Breast epithelium (tissue), 4 donors: ENCODE measurements at regions not wholly inside any gene's neighbourhood (a gene's known extent, or its start where the extent isn't known, plus 50 kb on each side); places are given as distances from the start of the nearest gene placed in this dataset.

Experiments used
- DNase-seq, 2 donors: peaks; one replicate each; pipeline ENCODE4 v3.0.0-alpha.2; 2019; ENCODE audit warnings: low spot score in 2 of 2
- H3K27ac ChIP-seq, 2 donors: fragments of 200-600 bp; sonication (generic) in 1 of 2; one replicate each; pipeline ENCODE4 v1.5.1; 2016 to 2019; ENCODE audit warnings: mild to moderate bottlenecking in 1 of 2
- H3K27me3 ChIP-seq, 2 donors: fragments of 200-600 bp; sonication (generic) in 1 of 2; one replicate each; pipeline versions ENCODE4 v1.5.1 to v1.6.0; 2017 to 2019; ENCODE audit warnings: control low read depth in 1 of 2, mild to moderate bottlenecking in 1 of 2
- H3K36me3 ChIP-seq: fragments of 200-600 bp; one replicate; pipeline ENCODE4 v1.5.1; 2019
- H3K4me1 ChIP-seq, 2 donors: fragments of 200-600 bp; sonication (generic); one replicate each; pipeline ENCODE4 v1.5.1; 2016 to 2019; ENCODE audit warnings: control low read depth in 1 of 2
- H3K4me3 ChIP-seq, 3 donors: fragments of 200-600 bp; sonication (generic); 1 replicate in 2 of 3; 2 replicates in 1 of 3; pipeline ENCODE4 v1.5.1; 2016 to 2019; ENCODE audit warnings: mild to moderate bottlenecking in 3 of 3, moderate library complexity in 2 of 3
- H3K9me3 ChIP-seq, 2 donors: fragments of 200-600 bp; sonication (generic) in 1 of 2; one replicate each; pipeline ENCODE4 v1.5.1; 2016 to 2019; ENCODE audit warnings: control low read depth in 1 of 2
- CTCF ChIP-seq, 3 donors: fragments of 450-650 bp; IDR thresholded peaks; one replicate each; pipeline ENCODE4 v1.5.1; 2016 to 2017; ENCODE audit warnings: antibody characterized with exemption in 3 of 3, mild to moderate bottlenecking in 3 of 3, moderate library complexity in 3 of 3
- POLR2A ChIP-seq: fragments of 450-650 bp; IDR thresholded peaks from one replicate; pipeline ENCODE4 v1.6.1; 2016; ENCODE audit warnings: antibody characterized with exemption, mild to moderate bottlenecking, moderate library complexity
- POLR2AphosphoS5 ChIP-seq, 3 donors: sonication (generic); formaldehyde crosslinking; IDR thresholded peaks; one replicate each; pipeline ENCODE4 v1.6.1; 2017; ENCODE audit warnings: antibody characterized with exemption in 3 of 3
- intact Hi-C: fragments of 100-400 bp; cut with DNase I; formaldehyde crosslinking; loops from one replicate; pipeline ENCODE4 v1.15.1; 2023; ENCODE audit warnings: low total_unique reads

- H3K36me3 ChIP-seq, result no peaks in the 10 kb centered on the region
- H3K9me3 ChIP-seq, result peaks cover 0 to 4% of the 10 kb centered on the region in 2 donors
- no peak overlapping the region for H3K27ac ChIP-seq
- H3K4me3 ChIP-seq, result no peak overlapping the region
- H3K27me3 ChIP-seq, result peaks cover 0 to 4% of the 10 kb centered on the region in 2 donors
- no peak for TF ChIP-seq POLR2AphosphoS5 (IDR thresholded peaks at IDR 0.05)
- TF ChIP-seq CTCF (IDR thresholded peaks at IDR 0.05), result no peak
- TF ChIP-seq POLR2A, result no peak
- no peaks in the 10 kb centered on the region for H3K4me1 ChIP-seq
- intact Hi-C loops, result no loop called here
- peak in 1 of 2 donors; percentile 16 for DNase-seq
These were observed 101.6 kb downstream of the DLL1 start for GRCh38 chr6:170189236-170189635.

- H3K27ac ChIP-seq, result no peak overlapping the region
- H3K9me3 ChIP-seq, result no peaks in the 10 kb centered on the region
- H3K36me3 ChIP-seq, result no peaks in the 10 kb centered on the region
- DNase-seq, result peak in 1 of 2 donors; percentile 58
- TF ChIP-seq POLR2AphosphoS5 (IDR thresholded peaks at IDR 0.05), result no peak
- peaks cover 0 to 4% of the 10 kb centered on the region in 2 donors for H3K27me3 ChIP-seq
- intact Hi-C loops, result no loop called here
- no peaks in the 10 kb centered on the region for H3K4me1 ChIP-seq
- no peak overlapping the region for H3K4me3 ChIP-seq
These were observed 102.3 kb downstream of the DLL1 start for GRCh38 chr6:170188571-170189001.

GRCh38 chr6:170187669-170188566 lies 103.0 kb downstream of the DLL1 start:
- TF ChIP-seq POLR2A (no peak), POLR2AphosphoS5 (IDR thresholded peaks at IDR 0.05) (no peak), CTCF (IDR thresholded peaks at IDR 0.05) (no peak)
- H3K9me3 ChIP-seq, result no peaks in the 10 kb centered on the region
- H3K27ac ChIP-seq, result no peak overlapping the region
- H3K36me3 ChIP-seq, result no peaks in the 10 kb centered on the region
- no peak overlapping the region for H3K4me3 ChIP-seq
- DNase-seq, result no peak
- intact Hi-C loops, result no loop called here
- no peaks in the 10 kb centered on the region for H3K4me1 ChIP-seq
- peaks cover 0 to 4% of the 10 kb centered on the region in 2 donors for H3K27me3 ChIP-seq

- Histone ChIP-seq H3K4me1 (no peaks in the 10 kb centered on the region), H3K4me3 (no peak overlapping the region), H3K9me3 (no peaks in the 10 kb centered on the region), H3K27me3 (peaks cover 0 to 4% of the 10 kb centered on the region in 2 donors), H3K27ac (peak overlapping the region in 1 of 2 donors; percentile 1), H3K36me3 (no peaks in the 10 kb centered on the region)
- intact Hi-C loops, result no loop called here
- peak in 1 of 2 donors; percentile 15 for DNase-seq
- no peak for TF ChIP-seq CTCF (IDR thresholded peaks at IDR 0.05)
- TF ChIP-seq POLR2A, result no peak
- TF ChIP-seq POLR2AphosphoS5 (IDR thresholded peaks at IDR 0.05), result no peak
These were observed 103.8 kb downstream of the DLL1 start for GRCh38 chr6:170186941-170187668.

- no peak overlapping the region for H3K4me3 ChIP-seq
- no peak for DNase-seq
- H3K27ac ChIP-seq, result peak overlapping the region in 1 of 2 donors; percentile 1
- no peaks in the 10 kb centered on the region for H3K36me3 ChIP-seq
- peaks cover 0 to 8% of the 10 kb centered on the region in 2 donors for H3K27me3 ChIP-seq
- intact Hi-C loops, result no loop called here
- no peaks in the 10 kb centered on the region for H3K9me3 ChIP-seq
- H3K4me1 ChIP-seq, result no peaks in the 10 kb centered on the region
- TF ChIP-seq CTCF (IDR thresholded peaks at IDR 0.05) (no peak), POLR2AphosphoS5 (IDR thresholded peaks at IDR 0.05) (no peak), POLR2A (no peak)
These were observed 104.6 kb downstream of the DLL1 start for GRCh38 chr6:170186006-170186935.
